Effector memory CD4-positive, alpha-beta T cell (primary cell): ENCODE measurements at regions not wholly inside any gene's neighbourhood (a gene's known extent, or its start where the extent isn't known, plus 50 kb on each side); places are given as distances from the start of the nearest gene placed in this dataset.

Source experiments
- DNase-seq, 3 donors: peaks; one replicate each; pipeline ENCODE4 v3.0.0-alpha.2; 2020
- H3K27ac ChIP-seq: 2 replicates; pipeline ENCODE4 v1.7.0; 2013; ENCODE audit warnings: mild to moderate bottlenecking, low read length, moderate library complexity; ENCODE audit not compliant: insufficient read depth, poor library complexity, severe bottlenecking
- H3K27me3 ChIP-seq: replicated peaks from 2 replicates; pipeline ENCODE4 v1.7.0; 2013; ENCODE audit warnings: mild to moderate bottlenecking, low read length; ENCODE audit not compliant: insufficient read depth, control insufficient read depth, poor library complexity, severe bottlenecking
- H3K36me3 ChIP-seq: 2 replicates; pipeline ENCODE4 v1.7.0; 2013; ENCODE audit warnings: mild to moderate bottlenecking, low read length, moderate library complexity; ENCODE audit not compliant: control insufficient read depth, insufficient read depth
- H3K4me1 ChIP-seq: 2 replicates; pipeline ENCODE4 v1.7.0; 2013; ENCODE audit warnings: low read length, mild to moderate bottlenecking; ENCODE audit not compliant: control insufficient read depth, insufficient read depth, poor library complexity, severe bottlenecking
- H3K4me3 ChIP-seq: 2 replicates; pipeline ENCODE4 v1.7.0; 2013; ENCODE audit warnings: low read length, low read depth, mild to moderate bottlenecking; ENCODE audit not compliant: insufficient read depth, poor library complexity, severe bottlenecking
- H3K9me3 ChIP-seq: 2 replicates; pipeline ENCODE4 v1.7.0; 2013; ENCODE audit warnings: mild to moderate bottlenecking, low read length, moderate library complexity; ENCODE audit not compliant: control insufficient read depth

DNA sequence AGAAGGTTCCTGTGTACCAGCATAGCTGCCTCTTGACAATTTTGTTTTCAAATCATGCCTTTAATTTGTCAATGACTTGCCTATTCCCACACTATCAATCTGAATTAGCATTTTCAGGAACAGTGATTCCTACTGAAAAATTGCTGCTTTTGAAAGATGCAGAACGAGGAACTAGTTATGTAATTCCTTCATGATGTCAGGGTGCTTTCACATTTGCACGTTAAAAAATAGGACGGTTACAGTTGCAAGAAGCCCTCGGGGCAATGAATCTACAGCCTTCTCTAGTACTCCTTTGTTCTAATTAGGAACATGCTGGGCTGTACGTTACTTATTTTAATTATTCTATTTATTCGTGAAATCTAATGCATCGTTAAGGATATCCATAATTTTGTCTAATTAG, 253.9 kb downstream of the OTUD1 start:
- H3K27ac ChIP-seq: no peak overlapping the region
- no peaks in the 10 kb centered on the region for H3K36me3 ChIP-seq
- H3K9me3 ChIP-seq: no peaks in the 10 kb centered on the region
- peaks cover 4% of the 10 kb centered on the region for H3K4me1 ChIP-seq
- H3K4me3 ChIP-seq: no peak overlapping the region
- peaks cover 18% of the 10 kb centered on the region for H3K27me3 ChIP-seq
- DNase-seq: no peak

DNA sequence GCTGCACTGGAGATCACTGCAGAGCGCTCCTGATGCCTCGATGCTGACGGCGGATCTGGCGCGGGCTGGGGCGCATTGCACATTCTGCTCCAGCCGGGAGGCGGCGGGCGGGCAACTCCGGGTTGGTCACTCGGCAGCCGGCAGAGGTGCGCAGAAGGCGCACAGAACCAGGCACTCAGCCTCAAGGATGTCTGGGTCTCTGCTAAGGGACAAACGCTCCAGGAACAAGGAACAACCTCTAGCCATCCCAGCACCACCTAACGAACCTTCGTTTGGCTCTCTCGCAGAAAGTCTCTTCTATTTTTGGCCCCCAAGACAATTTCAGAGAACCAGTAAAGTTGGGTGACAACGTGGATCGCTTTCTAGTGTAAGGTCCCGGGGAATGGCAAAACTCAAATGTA, 254.6 kb downstream of the OTUD1 start:
- Histone ChIP-seq H3K4me3 (no peak overlapping the region), H3K27me3 (peaks cover 18% of the 10 kb centered on the region), H3K27ac (no peak overlapping the region), H3K4me1 (peaks cover 4% of the 10 kb centered on the region), H3K9me3 (no peaks in the 10 kb centered on the region), H3K36me3 (no peaks in the 10 kb centered on the region)
- no peak for DNase-seq

DNA sequence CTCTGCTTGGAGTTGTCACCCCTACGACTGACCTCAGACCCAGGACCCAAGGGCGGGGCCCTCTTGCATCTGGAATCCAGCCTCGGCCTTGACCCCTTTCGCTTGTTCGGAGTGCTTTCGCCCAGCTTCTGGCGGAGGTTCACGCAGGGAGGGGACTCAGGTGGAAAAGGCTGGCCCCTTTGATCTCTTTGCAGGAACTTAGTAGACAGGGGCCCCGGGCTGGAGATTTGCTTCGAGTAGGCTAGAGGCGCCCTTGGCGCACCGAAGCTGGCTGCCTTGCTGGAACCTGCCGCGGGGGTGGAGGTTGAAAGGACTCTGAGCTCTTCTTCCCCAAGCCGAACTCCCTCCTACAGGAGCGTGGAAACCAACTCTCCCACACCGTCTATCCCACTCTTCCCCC, 255.1 kb downstream of the OTUD1 start:
- Histone ChIP-seq H3K9me3 (no peaks in the 10 kb centered on the region), H3K4me3 (no peak overlapping the region), H3K4me1 (peaks cover 4% of the 10 kb centered on the region), H3K27ac (no peak overlapping the region), H3K27me3 (peaks cover 18% of the 10 kb centered on the region), H3K36me3 (no peaks in the 10 kb centered on the region)
- no peak for DNase-seq

DNA sequence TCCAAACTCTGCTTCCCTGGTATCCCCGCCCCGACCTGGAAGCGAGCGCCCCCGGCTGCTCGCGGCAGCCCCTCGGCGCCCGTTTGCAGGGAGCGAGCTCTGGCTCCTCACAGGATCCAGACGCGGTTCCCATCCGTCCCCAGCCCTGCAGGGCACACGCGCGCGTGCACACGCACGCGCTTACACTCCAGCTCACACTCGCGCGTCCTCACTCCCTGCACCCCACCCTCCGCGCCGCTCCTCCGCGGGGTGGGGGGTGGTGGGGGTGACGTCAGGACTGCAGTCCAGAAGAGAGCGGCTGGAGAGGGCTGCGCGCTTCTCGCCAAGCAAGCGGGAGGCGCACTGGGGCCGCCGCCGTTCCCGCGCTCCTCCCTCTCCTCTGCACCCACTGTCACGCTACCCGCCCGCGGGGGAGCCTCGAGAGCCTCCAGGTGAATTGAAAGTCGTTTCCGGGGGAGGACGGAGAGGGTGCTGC, 255.6 kb downstream of the OTUD1 start:
- no peak for DNase-seq
- Histone ChIP-seq H3K4me1 (peaks cover 4% of the 10 kb centered on the region), H3K27ac (no peak overlapping the region), H3K27me3 (peaks cover 18% of the 10 kb centered on the region), H3K9me3 (no peaks in the 10 kb centered on the region), H3K4me3 (peak overlapping the region; percentile 28), H3K36me3 (no peaks in the 10 kb centered on the region)

DNA sequence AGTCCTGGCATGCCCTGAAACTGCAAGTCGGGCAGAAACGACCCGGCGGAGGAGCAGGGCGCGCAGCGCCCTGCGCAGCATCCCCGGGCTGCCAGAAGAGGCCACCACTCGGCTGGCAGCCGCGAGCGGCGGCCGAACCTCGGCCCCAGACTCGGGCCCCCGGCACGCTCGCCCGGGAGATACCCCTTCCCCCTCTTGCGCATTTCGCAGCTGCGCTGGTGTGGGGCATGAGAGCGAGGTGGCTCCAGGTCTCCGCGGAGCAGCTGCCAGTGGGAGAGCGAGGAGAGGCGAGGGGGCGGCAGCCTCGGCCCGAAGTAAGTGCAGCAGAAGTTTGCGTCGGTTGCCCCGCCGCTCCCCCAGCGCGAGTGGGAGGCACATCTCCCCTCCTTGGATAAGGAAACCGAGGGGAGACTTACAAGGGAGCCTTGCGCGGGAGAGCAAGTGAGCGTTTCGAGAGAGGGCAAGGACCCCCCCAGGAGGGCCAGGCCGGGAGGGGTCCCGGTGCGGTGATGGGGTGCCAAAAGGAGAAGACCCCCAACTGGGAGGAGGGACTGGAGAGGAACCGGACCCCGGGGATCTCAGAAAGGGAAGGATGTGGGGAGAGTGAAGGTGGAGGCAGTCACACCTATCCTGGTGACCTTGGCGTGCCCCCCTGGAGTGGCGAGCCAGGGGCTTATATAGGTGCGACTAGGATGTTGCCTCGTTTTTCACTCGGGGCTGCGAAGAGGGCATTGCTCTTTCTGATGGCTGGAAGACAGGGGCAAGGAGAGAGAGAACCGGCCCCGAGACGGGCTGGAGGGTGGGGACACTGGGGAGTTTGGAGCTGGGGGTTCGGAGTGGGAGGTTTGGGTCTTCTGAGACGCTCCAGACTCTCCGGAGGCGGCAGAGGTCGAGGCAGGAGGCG, 256.3 kb downstream of the OTUD1 start:
- no peak overlapping the region for H3K27ac ChIP-seq
- H3K27me3 ChIP-seq: peaks cover 18% of the 10 kb centered on the region
- no peak for DNase-seq
- no peaks in the 10 kb centered on the region for H3K36me3 ChIP-seq
- no peaks in the 10 kb centered on the region for H3K9me3 ChIP-seq
- H3K4me1 ChIP-seq: peaks cover 4% of the 10 kb centered on the region
- H3K4me3 ChIP-seq: peak overlapping the region; percentile 28

- Histone ChIP-seq H3K27me3 (peaks cover 18% of the 10 kb centered on the region), H3K27ac (no peak overlapping the region), H3K36me3 (no peaks in the 10 kb centered on the region), H3K9me3 (no peaks in the 10 kb centered on the region), H3K4me3 (no peak overlapping the region), H3K4me1 (peaks cover 4% of the 10 kb centered on the region)
- no peak for DNase-seq
Observed at GRCh38 chr10:23695825-23696420, 257.0 kb downstream of the OTUD1 start.

GRCh38 chr10:23696476-23696875, 257.6 kb downstream of the OTUD1 start:
- H3K9me3 ChIP-seq: no peaks in the 10 kb centered on the region
- peaks cover 4% of the 10 kb centered on the region for H3K4me1 ChIP-seq
- H3K36me3 ChIP-seq: no peaks in the 10 kb centered on the region
- no peak overlapping the region for H3K27ac ChIP-seq
- DNase-seq: no peak
- H3K27me3 ChIP-seq: peaks cover 18% of the 10 kb centered on the region
- H3K4me3 ChIP-seq: no peak overlapping the region

GRCh38 chr10:23702977-23703414, 264.1 kb downstream of the OTUD1 start:
- Histone ChIP-seq H3K4me1 (no peaks in the 10 kb centered on the region), H3K27me3 (no peaks in the 10 kb centered on the region), H3K9me3 (no peaks in the 10 kb centered on the region), H3K36me3 (no peaks in the 10 kb centered on the region), H3K27ac (no peak overlapping the region), H3K4me3 (no peak overlapping the region)
- peak in 2 of 3 donors; percentile 3 to 15 for DNase-seq

GRCh38 chr10:23715363-23715762, 276.5 kb downstream of the OTUD1 start:
- Histone ChIP-seq H3K27ac (no peak overlapping the region), H3K9me3 (no peaks in the 10 kb centered on the region), H3K4me1 (no peaks in the 10 kb centered on the region), H3K27me3 (peaks cover 3% of the 10 kb centered on the region), H3K36me3 (no peaks in the 10 kb centered on the region), H3K4me3 (no peak overlapping the region)
- no peak for DNase-seq

GRCh38 chr10:23717913-23718312, 279.0 kb downstream of the OTUD1 start:
- Histone ChIP-seq H3K27me3 (peaks cover 3% of the 10 kb centered on the region), H3K9me3 (no peaks in the 10 kb centered on the region), H3K36me3 (no peaks in the 10 kb centered on the region), H3K4me1 (no peaks in the 10 kb centered on the region), H3K4me3 (no peak overlapping the region), H3K27ac (no peak overlapping the region)
- DNase-seq: no peak
